ENCODE measurements at regions not wholly inside any gene's neighbourhood (a gene's known extent, or its start where the extent isn't known, plus 50 kb on each side); places are given as distances from the start of the nearest gene placed in this dataset.

DNA sequence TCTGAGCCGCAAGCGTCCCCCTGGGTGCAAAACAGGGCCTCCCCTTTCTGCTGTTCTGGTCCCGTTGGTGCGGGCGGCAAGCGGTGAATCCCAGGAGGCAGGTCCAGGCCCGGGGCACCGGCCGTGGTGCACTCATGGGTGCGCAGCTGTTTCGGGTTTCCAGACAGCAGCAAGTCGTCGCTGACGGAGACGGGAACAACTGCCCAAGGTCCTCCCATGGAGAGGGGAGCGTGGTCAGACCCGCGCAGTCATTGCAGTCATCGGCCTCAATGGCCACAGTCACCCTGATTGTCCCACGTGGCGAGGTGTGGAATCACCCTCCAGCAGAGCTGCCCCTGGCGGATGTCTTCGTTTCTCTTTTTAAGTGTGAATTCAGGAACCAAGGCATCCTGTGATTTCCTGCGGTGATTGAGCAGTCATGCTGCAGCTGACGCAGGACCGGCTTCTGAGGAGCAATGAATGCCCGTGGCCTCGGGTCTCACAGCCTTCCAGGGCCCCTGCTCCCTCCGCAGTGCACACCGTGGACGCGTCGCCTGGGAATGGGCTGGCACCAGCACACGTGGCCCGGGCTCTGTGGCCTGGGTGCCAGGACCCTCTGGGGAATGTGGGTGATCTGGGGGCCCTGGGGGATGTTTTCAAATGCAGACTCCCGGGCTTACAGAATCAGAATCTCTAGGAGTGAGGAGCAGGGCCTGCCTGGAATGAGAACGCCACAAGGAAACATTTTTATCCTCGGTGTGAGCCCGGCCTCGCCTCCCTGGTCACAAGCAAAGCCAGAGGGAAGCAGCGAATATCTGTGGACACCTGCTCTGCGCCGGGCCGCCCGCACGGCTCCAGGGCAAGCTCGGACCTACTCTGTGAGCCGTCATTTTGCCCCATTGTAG is 244.2 kb upstream of the SALL3 start:
- TF ChIP-seq, protein P1, sequence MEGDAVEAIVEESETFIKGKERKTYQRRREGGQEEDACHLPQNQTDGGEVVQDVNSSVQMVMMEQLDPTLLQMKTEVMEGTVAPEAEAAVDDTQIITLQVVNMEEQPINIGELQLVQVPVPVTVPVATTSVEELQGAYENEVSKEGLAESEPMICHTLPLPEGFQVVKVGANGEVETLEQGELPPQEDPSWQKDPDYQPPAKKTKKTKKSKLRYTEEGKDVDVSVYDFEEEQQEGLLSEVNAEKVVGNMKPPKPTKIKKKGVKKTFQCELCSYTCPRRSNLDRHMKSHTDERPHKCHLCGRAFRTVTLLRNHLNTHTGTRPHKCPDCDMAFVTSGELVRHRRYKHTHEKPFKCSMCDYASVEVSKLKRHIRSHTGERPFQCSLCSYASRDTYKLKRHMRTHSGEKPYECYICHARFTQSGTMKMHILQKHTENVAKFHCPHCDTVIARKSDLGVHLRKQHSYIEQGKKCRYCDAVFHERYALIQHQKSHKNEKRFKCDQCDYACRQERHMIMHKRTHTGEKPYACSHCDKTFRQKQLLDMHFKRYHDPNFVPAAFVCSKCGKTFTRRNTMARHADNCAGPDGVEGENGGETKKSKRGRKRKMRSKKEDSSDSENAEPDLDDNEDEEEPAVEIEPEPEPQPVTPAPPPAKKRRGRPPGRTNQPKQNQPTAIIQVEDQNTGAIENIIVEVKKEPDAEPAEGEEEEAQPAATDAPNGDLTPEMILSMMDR (IDR thresholded peaks at IDR 0.05), result no peak
- no peak for TF ChIP-seq POLR2AphosphoS5 (IDR thresholded peaks at IDR 0.05)

Measured in sigmoid colon (tissue), 4 donors.